Chondrocyte (in vitro differentiated cells): ENCODE measurements at regions not wholly inside any gene's neighbourhood (a gene's known extent, or its start where the extent isn't known, plus 50 kb on each side); places are given as distances from the start of the nearest gene placed in this dataset.
"Not testable (repeated sequence)": the region's sequence is repeated elsewhere in the genome, so short reads cannot be mapped to it uniquely, and the experiment has no call there.

Experiments used
- DNase-seq: peaks from one replicate; pipeline ENCODE4 v3.0.0; 2021; ENCODE audit warnings: mixed read lengths, low spot score
- H3K27ac Mint-ChIP-seq: one replicate; pipeline ENCODE4 v1.8.0; 2021; ENCODE audit warnings: mild to moderate bottlenecking, moderate library complexity, mixed read lengths; ENCODE audit not compliant: unreplicated experiment
- H3K27me3 Mint-ChIP-seq: 2 replicates; pipeline ENCODE4 v1.8.0; 2021; ENCODE audit warnings: low read depth, mixed read lengths
- H3K36me3 Mint-ChIP-seq: 2 replicates; pipeline ENCODE4 v1.8.0; 2021; ENCODE audit warnings: low read depth, mixed read lengths
- H3K4me1 Mint-ChIP-seq: 2 replicates; pipeline ENCODE4 v1.8.0; 2021; ENCODE audit warnings: low read depth, mild to moderate bottlenecking, mixed read lengths
- H3K4me3 Mint-ChIP-seq: one replicate; pipeline ENCODE4 v1.8.0; 2021; ENCODE audit warnings: mild to moderate bottlenecking, moderate library complexity, mixed read lengths; ENCODE audit not compliant: unreplicated experiment
- H3K9me3 Mint-ChIP-seq: 2 replicates; pipeline ENCODE4 v1.8.0; 2021; ENCODE audit warnings: low read depth, mixed read lengths
- CTCF ChIP-seq: fragments of 200-600 bp; sonication (generic); IDR thresholded peaks from 2 replicates; pipeline ENCODE4 v1.5.0; 2021; ENCODE audit warnings: antibody characterized with exemption, mild to moderate bottlenecking, moderate library complexity

GRCh38 chr1:232575763-232576040, 54.2 kb downstream of the SIPA1L2 start:
- Mint-ChIP-seq H3K9me3 (no peaks in the 10 kb centered on the region), H3K27ac (peak overlapping the region; percentile 58)

GRCh38 chr1:232574889-232575762, 54.8 kb downstream of the SIPA1L2 start:
- Mint-ChIP-seq H3K27me3 (no peaks in the 10 kb centered on the region), H3K27ac (peak overlapping the region; percentile 58), H3K9me3 (no peaks in the 10 kb centered on the region), H3K36me3 (peaks cover 2% of the 10 kb centered on the region), H3K4me1 (peaks cover 18% of the 10 kb centered on the region), H3K4me3 (peak overlapping the region; percentile 64)
- TF ChIP-seq CTCF: no peak
- DNase-seq: no peak

More at GRCh38 chr1:232575763-232576040, 54.2 kb downstream of the SIPA1L2 start:
- Mint-ChIP-seq H3K4me3 (peak overlapping the region; percentile 64), H3K36me3 (peaks cover 2% of the 10 kb centered on the region), H3K4me1 (peaks cover 16% of the 10 kb centered on the region), H3K27me3 (no peaks in the 10 kb centered on the region)
- DNase-seq: no peak
- TF ChIP-seq CTCF: no peak

GRCh38 chr1:232574077-232574476, 55.9 kb downstream of the SIPA1L2 start:
- H3K4me3 Mint-ChIP-seq: no peak overlapping the region
- H3K36me3 Mint-ChIP-seq: peaks cover 2% of the 10 kb centered on the region
- H3K27ac Mint-ChIP-seq: no peak overlapping the region
- DNase-seq: no peak
- H3K27me3 Mint-ChIP-seq: no peaks in the 10 kb centered on the region
- H3K9me3 Mint-ChIP-seq: no peaks in the 10 kb centered on the region
- peaks cover 26% of the 10 kb centered on the region for H3K4me1 Mint-ChIP-seq
- TF ChIP-seq CTCF: no peak

- no peak for DNase-seq
Measured at GRCh38 chr1:232571523-232571922, 58.4 kb downstream of the SIPA1L2 start.

GRCh38 chr1:232570007-232570406, 59.9 kb downstream of the SIPA1L2 start:
- no peak for TF ChIP-seq CTCF
- no peaks in the 10 kb centered on the region for H3K27me3 Mint-ChIP-seq
- no peak for DNase-seq
- no peak overlapping the region for H3K27ac Mint-ChIP-seq
- H3K36me3 Mint-ChIP-seq: peaks cover 1% of the 10 kb centered on the region
- H3K4me1 Mint-ChIP-seq: peaks cover 28% of the 10 kb centered on the region
- no peaks in the 10 kb centered on the region for H3K9me3 Mint-ChIP-seq
- H3K4me3 Mint-ChIP-seq: no peak overlapping the region

More at GRCh38 chr1:232571523-232571922, 58.4 kb downstream of the SIPA1L2 start:
- no peak overlapping the region for H3K4me3 Mint-ChIP-seq
- H3K27me3 Mint-ChIP-seq: no peaks in the 10 kb centered on the region
- no peak for TF ChIP-seq CTCF
- no peak overlapping the region for H3K27ac Mint-ChIP-seq
- peaks cover 32% of the 10 kb centered on the region for H3K4me1 Mint-ChIP-seq
- H3K9me3 Mint-ChIP-seq: no peaks in the 10 kb centered on the region
- H3K36me3 Mint-ChIP-seq: peaks cover 3% of the 10 kb centered on the region

- H3K9me3 Mint-ChIP-seq, H3K4me3 Mint-ChIP-seq, H3K27me3 Mint-ChIP-seq, H3K27ac Mint-ChIP-seq, DNase-seq, H3K36me3 Mint-ChIP-seq: not testable (repeated sequence)
- peaks cover 23% of the 10 kb centered on the region for H3K4me1 Mint-ChIP-seq
Measured at GRCh38 chr1:232569554-232569921, 60.4 kb downstream of the SIPA1L2 start.
